IMR-90 (cell line): ENCODE measurements at regions not wholly inside any gene's neighbourhood (a gene's known extent, or its start where the extent isn't known, plus 50 kb on each side); places are given as distances from the start of the nearest gene placed in this dataset.

Experiments used
- ATAC-seq: fragments of 200-7000 bp; cut with Tn5 transposase; 2 replicates; pipeline ENCODE4 v1.9.1; 2020; ENCODE audit warnings: low read depth, mild to moderate bottlenecking, moderate library complexity
- BruUV-seq: library from RNA; stranded (reverse); fragments of 400-500 nt; replicated peaks from 2 replicates; lab custom pipeline; 2021; lab: Mats Ljungman, UMichigan
- CTCF ChIA-PET: fragments of 300-600 bp; formaldehyde crosslinking; extraction: SDS; loops from one replicate; lab custom pipeline; 2021; ENCODE audit warnings: antibody characterized with exemption; lab: Yijun Ruan, JAX
- POLR2A ChIA-PET: fragments of 300-600 bp; sonication (Branson Sonifier 250); formaldehyde crosslinking; loops from one replicate; lab custom pipeline; 2022; ENCODE audit warnings: antibody characterized with exemption; ENCODE audit not compliant: unreplicated experiment; lab: Charles Lee
- DNase-seq: peaks from one replicate; pipeline ENCODE4 v3.0.0; 2013
- H2AFZ ChIP-seq: replicated peaks from 2 replicates; pipeline ENCODE3; 2013; ENCODE audit warnings: low read length, mild to moderate bottlenecking; ENCODE audit not compliant: poor library complexity
- H2AK5ac ChIP-seq: 2 replicates; pipeline ENCODE4 v1.6.1; 2013; ENCODE audit warnings: low read depth, low read length, inconsistent platforms
- H2AK9ac ChIP-seq: replicated peaks from 2 replicates; pipeline ENCODE3; 2013; ENCODE audit warnings: mild to moderate bottlenecking, low read depth, low read length, moderate library complexity; ENCODE audit not compliant: poor library complexity
- H2BK120ac ChIP-seq: 2 replicates; pipeline ENCODE4 v1.6.1; 2013; ENCODE audit warnings: low read depth, low read length, inconsistent platforms
- H2BK15ac ChIP-seq: 3 replicates; pipeline ENCODE4 v1.6.1; 2013; ENCODE audit warnings: low read depth, low read length, inconsistent platforms
- H2BK20ac ChIP-seq: 2 replicates; pipeline ENCODE4 v1.6.1; 2013; ENCODE audit warnings: low read depth, mild to moderate bottlenecking, inconsistent platforms, low read length, moderate library complexity
- H2BK5ac ChIP-seq: 2 replicates; pipeline ENCODE4 v1.6.1; 2013; ENCODE audit warnings: mild to moderate bottlenecking, low read depth, low read length, inconsistent platforms; ENCODE audit not compliant: poor library complexity, severe bottlenecking
- H3K14ac ChIP-seq: replicated peaks from 2 replicates; pipeline ENCODE4 v1.6.1; 2013; ENCODE audit warnings: low read depth, low read length, inconsistent platforms
- H3K18ac ChIP-seq: 2 replicates; pipeline ENCODE4 v1.6.1; 2013; ENCODE audit warnings: low read depth, low read length, control low read depth
- H3K23ac ChIP-seq: 2 replicates; pipeline ENCODE4 v1.6.1; 2013; ENCODE audit warnings: low read depth, low read length, inconsistent platforms
- H3K27ac ChIP-seq: 2 replicates; pipeline ENCODE4 v1.5.1; 2013; ENCODE audit warnings: mild to moderate bottlenecking, control low read depth, low read length; ENCODE audit not compliant: insufficient read depth
- H3K27me3 ChIP-seq: 2 replicates; pipeline ENCODE4 v1.6.1; 2013; ENCODE audit warnings: low read length; ENCODE audit not compliant: control insufficient read depth, insufficient read depth
- H3K36me3 ChIP-seq: 2 replicates; pipeline ENCODE4 v1.6.1; 2013; ENCODE audit warnings: low read length, mixed read lengths; ENCODE audit not compliant: control insufficient read depth, insufficient read depth
- H3K4ac ChIP-seq: 2 replicates; pipeline ENCODE4 v1.6.1; 2013; ENCODE audit warnings: low read depth, low read length, inconsistent platforms
- H3K4me1 ChIP-seq: 2 replicates; pipeline ENCODE4 v1.6.1; 2013; ENCODE audit warnings: low read length, mixed read lengths; ENCODE audit not compliant: control insufficient read depth, insufficient read depth
- H3K4me2 ChIP-seq: 2 replicates; pipeline ENCODE4 v1.6.1; 2013; ENCODE audit warnings: low read depth, mild to moderate bottlenecking, control low read depth, low read length, moderate library complexity
- H3K4me3 ChIP-seq: 2 replicates; pipeline ENCODE4 v1.5.1; 2013; ENCODE audit warnings: low read depth, mild to moderate bottlenecking, control low read depth, low read length, moderate library complexity; ENCODE audit not compliant: insufficient read depth
- H3K56ac ChIP-seq: 2 replicates; pipeline ENCODE4 v1.6.1; 2013; ENCODE audit warnings: low read length, inconsistent platforms; ENCODE audit not compliant: insufficient read depth; ENCODE audit errors: extremely low read depth
- H3K79me1 ChIP-seq, 2 experiments: 2 replicates each; pipeline ENCODE4 v1.6.1; 2013; ENCODE audit warnings: low read length in 2 of 2, inconsistent platforms in 1 of 2, low read depth in 1 of 2
- H3K9ac ChIP-seq: 2 replicates; pipeline ENCODE4 v1.6.1; 2013; ENCODE audit warnings: low read depth, low read length, control low read depth
- H3K9me1 ChIP-seq: 2 replicates; pipeline ENCODE4 v1.6.1; 2013; ENCODE audit warnings: low read length, inconsistent platforms; ENCODE audit not compliant: insufficient read depth
- H3K9me3 ChIP-seq: 2 replicates; pipeline ENCODE4 v1.6.1; 2013; ENCODE audit warnings: low read length; ENCODE audit not compliant: control insufficient read depth, insufficient read depth
- H4K20me1 ChIP-seq: 2 replicates; pipeline ENCODE4 v1.6.1; 2013; ENCODE audit warnings: low read length, inconsistent platforms; ENCODE audit not compliant: insufficient read depth
- H4K5ac ChIP-seq: 2 replicates; pipeline ENCODE4 v1.6.1; 2013; ENCODE audit warnings: mild to moderate bottlenecking, low read depth, low read length, control low read depth
- H4K8ac ChIP-seq, 2 experiments: 2 replicates each; pipeline ENCODE4 v1.6.1; 2013; ENCODE audit warnings: low read depth in 2 of 2, low read length in 2 of 2, control low read depth in 1 of 2, inconsistent platforms in 1 of 2
- H4K91ac ChIP-seq: 2 replicates; pipeline ENCODE4 v1.6.1; 2013; ENCODE audit warnings: low read depth, low read length, inconsistent platforms; ENCODE audit not compliant: insufficient read depth
- BHLHE40 ChIP-seq: fragments of 150-350 bp; IDR thresholded peaks from 2 replicates; pipeline ENCODE4 v1.6.1; 2016; ENCODE audit warnings: mild to moderate bottlenecking, low read depth, low read length
- CHD1 ChIP-seq: IDR thresholded peaks from 2 replicates; pipeline ENCODE4 v1.6.1; 2012; ENCODE audit warnings: low read depth, low read length, improper control_type of control experiment
- MAFK ChIP-seq: IDR thresholded peaks from 2 replicates; pipeline ENCODE4 v1.6.1; 2012; ENCODE audit warnings: low read depth, low read length, improper control_type of control experiment
- MAZ ChIP-seq: IDR thresholded peaks from 2 replicates; pipeline ENCODE4 v1.6.1; 2012; ENCODE audit warnings: low read depth, mild to moderate bottlenecking, low read length, improper control_type of control experiment, moderate library complexity, borderline replicate concordance
- NFE2L2 ChIP-seq: fragments of 150-350 bp; IDR thresholded peaks from 2 replicates; pipeline ENCODE4 v1.6.1; 2016; ENCODE audit warnings: low read depth, mild to moderate bottlenecking, low read length
- POLR2A ChIP-seq: IDR thresholded peaks from 2 replicates; pipeline ENCODE4 v1.6.1; 2012; ENCODE audit warnings: mild to moderate bottlenecking, low read depth, low read length
- RAD21 ChIP-seq: IDR thresholded peaks from 2 replicates; pipeline ENCODE4 v1.6.1; 2012; ENCODE audit warnings: low read length, improper control_type of control experiment
- dilution Hi-C: fragments of 300-500 bp; cut with HindIII; formaldehyde crosslinking; loops from one replicate; pipeline ENCODE4 v1.14.3; 2018; ENCODE audit warnings: low sequenced_read_pairs; ENCODE audit not compliant: unreplicated experiment
- in situ Hi-C: fragments of 300-500 bp; cut with MboI; formaldehyde crosslinking; loops from 3 replicates; pipeline ENCODE4 v1.14.3; 2019; ENCODE audit warnings: low sequenced_read_pairs, inconsistent platforms, mixed read lengths
- intact Hi-C: fragments of 100-400 bp; cut with micrococcal nuclease; formaldehyde crosslinking; loops from 2 replicates; pipeline ENCODE4 v1.10.0; 2022
- TF ChIP-seq, protein P1 (sequence below): fragments of 150-350 bp; IDR thresholded peaks from 2 replicates; pipeline ENCODE4 v1.6.1; 2016; ENCODE audit warnings: low read depth, mild to moderate bottlenecking, low read length, moderate library complexity, borderline replicate concordance
- TF ChIP-seq, protein P2 (sequence below): fragments of 150-350 bp; IDR thresholded peaks from 2 replicates; pipeline ENCODE4 v1.6.1; 2017; ENCODE audit warnings: mild to moderate bottlenecking, antibody characterized with exemption, low read length, low read depth
- TF ChIP-seq, protein P3 (sequence below): conservative IDR thresholded peaks from 2 replicates; pipeline ENCODE4 v1.5.1; 2012; ENCODE audit warnings: mild to moderate bottlenecking, low read depth, low read length, improper control_type of control experiment

DNA sequence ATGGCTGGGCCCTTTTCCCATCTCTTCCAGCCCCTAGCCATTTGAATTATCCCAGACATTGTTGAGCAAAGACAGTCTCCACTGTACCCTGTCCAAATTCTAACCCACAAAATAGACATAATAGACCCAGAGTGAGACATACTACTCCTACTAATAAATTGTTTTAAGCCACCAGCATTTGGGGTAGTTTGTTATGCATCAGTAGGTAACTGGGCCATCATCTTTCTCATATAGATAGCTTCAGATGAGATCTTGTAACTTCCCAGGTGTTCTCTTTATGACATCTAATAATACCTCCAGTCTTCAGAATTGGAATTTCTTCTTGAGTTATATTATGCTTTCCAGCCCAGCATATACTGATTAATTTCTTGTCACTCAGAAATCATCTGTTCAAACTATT is 117.2 kb upstream of the OTUD4 start:
- no peak overlapping the region for H2BK20ac ChIP-seq
- ATAC-seq (no peak), DNase-seq (no peak)
- no peaks in the 10 kb centered on the region for H3K4me1 ChIP-seq
- H4K8ac ChIP-seq = no peak overlapping the region
- dilution Hi-C loops (no loop called here), intact Hi-C loops (no loop called here), in situ Hi-C loops (no loop called here)
- H3K27ac ChIP-seq = no peak overlapping the region
- no peak overlapping the region for H2AK5ac ChIP-seq
- H4K91ac ChIP-seq = no peak overlapping the region
- no peaks in the 10 kb centered on the region for H3K36me3 ChIP-seq
- no peak overlapping the region for H3K4me2 ChIP-seq
- no TSS peak for BruUV-seq
- H3K9me3 ChIP-seq = no peaks in the 10 kb centered on the region
- no peak overlapping the region for H3K4ac ChIP-seq
- no peak overlapping the region for H2BK15ac ChIP-seq
- H3K79me1 ChIP-seq = no peaks in the 10 kb centered on the region
- no peak overlapping the region for H2AFZ ChIP-seq
- H3K23ac ChIP-seq = no peak overlapping the region
- no peaks in the 10 kb centered on the region for H3K27me3 ChIP-seq
- no peak overlapping the region for H2BK5ac ChIP-seq
- H3K14ac ChIP-seq = no peak overlapping the region
- no peak overlapping the region for H3K56ac ChIP-seq
- no peak overlapping the region for H4K5ac ChIP-seq
- ChIA-PET POLR2A (no interaction called here), CTCF (no interaction called here)
- no peak overlapping the region for H3K18ac ChIP-seq
- no peaks in the 10 kb centered on the region for H4K20me1 ChIP-seq
- no peaks in the 10 kb centered on the region for H3K9me1 ChIP-seq
- TF ChIP-seq RAD21 (no peak), MAZ (no peak), CHD1 (no peak), MAFK (no peak), NFE2L2 (no peak), POLR2A (no peak), BHLHE40 (no peak)
- TF ChIP-seq, protein P1, sequence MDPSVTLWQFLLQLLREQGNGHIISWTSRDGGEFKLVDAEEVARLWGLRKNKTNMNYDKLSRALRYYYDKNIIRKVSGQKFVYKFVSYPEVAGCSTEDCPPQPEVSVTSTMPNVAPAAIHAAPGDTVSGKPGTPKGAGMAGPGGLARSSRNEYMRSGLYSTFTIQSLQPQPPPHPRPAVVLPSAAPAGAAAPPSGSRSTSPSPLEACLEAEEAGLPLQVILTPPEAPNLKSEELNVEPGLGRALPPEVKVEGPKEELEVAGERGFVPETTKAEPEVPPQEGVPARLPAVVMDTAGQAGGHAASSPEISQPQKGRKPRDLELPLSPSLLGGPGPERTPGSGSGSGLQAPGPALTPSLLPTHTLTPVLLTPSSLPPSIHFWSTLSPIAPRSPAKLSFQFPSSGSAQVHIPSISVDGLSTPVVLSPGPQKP = no peak
- TF ChIP-seq, protein P2, sequence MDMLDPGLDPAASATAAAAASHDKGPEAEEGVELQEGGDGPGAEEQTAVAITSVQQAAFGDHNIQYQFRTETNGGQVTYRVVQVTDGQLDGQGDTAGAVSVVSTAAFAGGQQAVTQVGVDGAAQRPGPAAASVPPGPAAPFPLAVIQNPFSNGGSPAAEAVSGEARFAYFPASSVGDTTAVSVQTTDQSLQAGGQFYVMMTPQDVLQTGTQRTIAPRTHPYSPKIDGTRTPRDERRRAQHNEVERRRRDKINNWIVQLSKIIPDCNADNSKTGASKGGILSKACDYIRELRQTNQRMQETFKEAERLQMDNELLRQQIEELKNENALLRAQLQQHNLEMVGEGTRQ = no peak
- TF ChIP-seq, protein P3, sequence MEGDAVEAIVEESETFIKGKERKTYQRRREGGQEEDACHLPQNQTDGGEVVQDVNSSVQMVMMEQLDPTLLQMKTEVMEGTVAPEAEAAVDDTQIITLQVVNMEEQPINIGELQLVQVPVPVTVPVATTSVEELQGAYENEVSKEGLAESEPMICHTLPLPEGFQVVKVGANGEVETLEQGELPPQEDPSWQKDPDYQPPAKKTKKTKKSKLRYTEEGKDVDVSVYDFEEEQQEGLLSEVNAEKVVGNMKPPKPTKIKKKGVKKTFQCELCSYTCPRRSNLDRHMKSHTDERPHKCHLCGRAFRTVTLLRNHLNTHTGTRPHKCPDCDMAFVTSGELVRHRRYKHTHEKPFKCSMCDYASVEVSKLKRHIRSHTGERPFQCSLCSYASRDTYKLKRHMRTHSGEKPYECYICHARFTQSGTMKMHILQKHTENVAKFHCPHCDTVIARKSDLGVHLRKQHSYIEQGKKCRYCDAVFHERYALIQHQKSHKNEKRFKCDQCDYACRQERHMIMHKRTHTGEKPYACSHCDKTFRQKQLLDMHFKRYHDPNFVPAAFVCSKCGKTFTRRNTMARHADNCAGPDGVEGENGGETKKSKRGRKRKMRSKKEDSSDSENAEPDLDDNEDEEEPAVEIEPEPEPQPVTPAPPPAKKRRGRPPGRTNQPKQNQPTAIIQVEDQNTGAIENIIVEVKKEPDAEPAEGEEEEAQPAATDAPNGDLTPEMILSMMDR = no peak
- H3K4me3 ChIP-seq = no peak overlapping the region
- no peak overlapping the region for H2AK9ac ChIP-seq
- H3K9ac ChIP-seq = no peak overlapping the region
- H2BK120ac ChIP-seq = no peak overlapping the region
